ENCODE measurements at regions not wholly inside any gene's neighbourhood (a gene's known extent, or its start where the extent isn't known, plus 50 kb on each side); places are given as distances from the start of the nearest gene placed in this dataset.

DNA sequence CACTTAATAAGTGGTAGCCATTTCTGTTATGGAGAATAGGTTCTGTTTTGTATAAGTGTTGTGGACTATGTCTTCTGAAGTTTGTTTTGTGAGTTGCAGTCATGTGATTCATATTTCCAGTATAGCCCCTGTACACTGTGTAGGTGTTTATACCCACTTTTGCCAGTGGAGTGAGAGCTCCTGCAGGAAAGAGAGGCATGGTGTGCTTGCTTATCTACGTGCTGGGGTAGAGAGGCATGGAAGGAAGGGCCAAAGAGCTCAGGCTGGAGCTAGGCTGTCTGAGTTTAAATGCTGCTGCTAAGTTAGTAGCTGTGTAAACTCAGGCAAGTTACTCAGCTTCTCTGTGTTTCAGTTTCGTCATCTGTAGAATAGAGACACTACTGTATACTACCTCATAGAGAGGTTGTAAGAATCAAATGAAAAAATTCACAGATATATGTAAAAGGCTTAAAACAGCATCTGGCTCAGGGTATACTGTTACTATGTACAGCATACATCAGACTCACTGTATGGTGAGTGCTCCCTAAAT is 88.2 kb upstream of the SLC38A2 start:
- intact Hi-C loops (cut with micrococcal nuclease): no loop called here
- Histone ChIP-seq H3K9me3 (replicated peaks; ENCODE audit: control insufficient read depth, insufficient read depth, low read length) (no peaks in the 10 kb centered on the region), H3K9me1 (replicated peaks; ENCODE audit: control insufficient read depth, extremely low read depth, insufficient read depth, low read length) (no peaks in the 10 kb centered on the region), H2AFZ (ENCODE audit: low read depth, low read length) (no peak overlapping the region), H3K27ac (ENCODE audit: insufficient read depth, low read depth, low read length) (no peak overlapping the region), H3K36me3 (ENCODE audit: control insufficient read depth in 2 of 2, extremely low read depth in 1 of 2, insufficient read depth in 2 of 2, low read length in 2 of 2) (no peaks in the 10 kb centered on the region), H3K9ac (replicated peaks; ENCODE audit: extremely low read depth, insufficient read depth, low read length) (no peak overlapping the region), H3K79me2 (ENCODE audit: control insufficient read depth, insufficient read depth, low read length) (no peaks in the 10 kb centered on the region), H3K4me1 (ENCODE audit: control insufficient read depth, extremely low read depth, insufficient read depth, low read length) (peaks cover 5% of the 10 kb centered on the region), H3K4me3 (replicated peaks in 1 of 3; ENCODE audit: insufficient read depth in 1 of 3, low read depth in 1 of 3, low read length in 3 of 3) (no peak overlapping the region), H3K27me3 (ENCODE audit: control insufficient read depth in 2 of 2, insufficient read depth in 2 of 2, low read length in 2 of 2) (no peaks in the 10 kb centered on the region), H4K20me1 (replicated peaks; ENCODE audit: control insufficient read depth, extremely low read depth, insufficient read depth, low read length) (no peaks in the 10 kb centered on the region), H3K4me2 (ENCODE audit: insufficient read depth, low read length) (no peak overlapping the region)
- no peak for FAIRE-seq
- dilution Hi-C loops (cut with MboI; ENCODE audit: extremely low pct_ligation_motif_present, low sequenced_read_pairs): no loop called here
- TF ChIP-seq, protein P1, sequence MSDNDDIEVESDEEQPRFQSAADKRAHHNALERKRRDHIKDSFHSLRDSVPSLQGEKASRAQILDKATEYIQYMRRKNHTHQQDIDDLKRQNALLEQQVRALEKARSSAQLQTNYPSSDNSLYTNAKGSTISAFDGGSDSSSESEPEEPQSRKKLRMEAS (IDR thresholded peaks at IDR 0.05; ENCODE audit: insufficient read depth, insufficient read length): no peak
- TF ChIP-seq POLR2A (IDR thresholded peaks at IDR 0.05; ENCODE audit: low read depth, low read length) (no peak), MYC (IDR thresholded peaks at IDR 0.05; ENCODE audit: low read depth, low read length) (no peak), GATA2 (IDR thresholded peaks at IDR 0.05; ENCODE audit: insufficient read depth, insufficient read length, low read depth, low read length) (no peak)
- TF ChIP-seq, protein P2, sequence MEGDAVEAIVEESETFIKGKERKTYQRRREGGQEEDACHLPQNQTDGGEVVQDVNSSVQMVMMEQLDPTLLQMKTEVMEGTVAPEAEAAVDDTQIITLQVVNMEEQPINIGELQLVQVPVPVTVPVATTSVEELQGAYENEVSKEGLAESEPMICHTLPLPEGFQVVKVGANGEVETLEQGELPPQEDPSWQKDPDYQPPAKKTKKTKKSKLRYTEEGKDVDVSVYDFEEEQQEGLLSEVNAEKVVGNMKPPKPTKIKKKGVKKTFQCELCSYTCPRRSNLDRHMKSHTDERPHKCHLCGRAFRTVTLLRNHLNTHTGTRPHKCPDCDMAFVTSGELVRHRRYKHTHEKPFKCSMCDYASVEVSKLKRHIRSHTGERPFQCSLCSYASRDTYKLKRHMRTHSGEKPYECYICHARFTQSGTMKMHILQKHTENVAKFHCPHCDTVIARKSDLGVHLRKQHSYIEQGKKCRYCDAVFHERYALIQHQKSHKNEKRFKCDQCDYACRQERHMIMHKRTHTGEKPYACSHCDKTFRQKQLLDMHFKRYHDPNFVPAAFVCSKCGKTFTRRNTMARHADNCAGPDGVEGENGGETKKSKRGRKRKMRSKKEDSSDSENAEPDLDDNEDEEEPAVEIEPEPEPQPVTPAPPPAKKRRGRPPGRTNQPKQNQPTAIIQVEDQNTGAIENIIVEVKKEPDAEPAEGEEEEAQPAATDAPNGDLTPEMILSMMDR (IDR thresholded peaks at IDR 0.05; ENCODE audit: extremely low read depth in 1 of 2, insufficient read depth in 1 of 2, low read depth in 1 of 2, low read length in 2 of 2): no peak
- BruUV-seq (replicated peaks): no TSS peak
- DNase-seq (ENCODE audit: low read depth, low spot score): no peak
- CTCF ChIA-PET: interaction anchor here (0.8 to 3.0 kb wide), 3 partner anchors 10 to 524 kb away, joined by 3 to 13 read pairs (median 3); no protein-coding TSS in a partner anchor
- POLR2A ChIA-PET: no interaction called here

Data from endothelial cell of umbilical vein (primary cell).